ENCODE measurements at regions not wholly inside any gene's neighbourhood (a gene's known extent, or its start where the extent isn't known, plus 50 kb on each side); places are given as distances from the start of the nearest gene placed in this dataset.

DNA sequence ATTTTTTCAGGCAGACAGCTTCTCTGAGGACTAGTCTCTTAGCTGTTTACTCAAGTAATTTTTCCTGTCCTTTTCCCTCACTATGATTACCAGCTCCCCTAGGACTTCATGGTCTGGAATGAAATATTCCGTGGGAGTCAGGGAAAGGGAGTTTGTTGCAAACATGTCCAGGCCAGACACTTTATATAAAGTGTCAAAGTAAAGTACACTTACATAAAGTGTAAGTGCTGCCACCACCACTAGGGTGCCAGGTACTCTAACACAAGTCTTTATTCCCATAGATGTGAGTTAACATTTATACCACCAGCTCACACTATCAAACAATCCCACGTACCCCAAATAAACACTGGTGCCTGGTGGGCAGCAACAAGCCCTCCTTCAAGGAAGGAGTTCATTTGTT lies 179.8 kb downstream of the SNRPN start:
- TF ChIP-seq SUZ12 (IDR thresholded peaks at IDR 0.05) = no peak
- TF ChIP-seq LEF1 (IDR thresholded peaks at IDR 0.05; ENCODE audit: borderline replicate concordance) = no peak
- no peak for TF ChIP-seq BHLHE40 (IDR thresholded peaks at IDR 0.05; ENCODE audit: borderline replicate concordance)
- TF ChIP-seq FOXM1 (IDR thresholded peaks at IDR 0.05; ENCODE audit: borderline replicate concordance) = no peak
- TF ChIP-seq CTBP1 (IDR thresholded peaks at IDR 0.05; ENCODE audit: borderline replicate concordance) = no peak
- TF ChIP-seq TARDBP (IDR thresholded peaks at IDR 0.05) = no peak
- no peak for TF ChIP-seq SP1 (IDR thresholded peaks at IDR 0.05)
- TF ChIP-seq NFRKB (IDR thresholded peaks at IDR 0.05) = no peak
- TF ChIP-seq FOXK2 (IDR thresholded peaks at IDR 0.05) = no peak
- TF ChIP-seq HDGF (IDR thresholded peaks at IDR 0.05; ENCODE audit: borderline replicate concordance) = no peak
- no peak for TF ChIP-seq PKNOX1 (IDR thresholded peaks at IDR 0.05)

DNA sequence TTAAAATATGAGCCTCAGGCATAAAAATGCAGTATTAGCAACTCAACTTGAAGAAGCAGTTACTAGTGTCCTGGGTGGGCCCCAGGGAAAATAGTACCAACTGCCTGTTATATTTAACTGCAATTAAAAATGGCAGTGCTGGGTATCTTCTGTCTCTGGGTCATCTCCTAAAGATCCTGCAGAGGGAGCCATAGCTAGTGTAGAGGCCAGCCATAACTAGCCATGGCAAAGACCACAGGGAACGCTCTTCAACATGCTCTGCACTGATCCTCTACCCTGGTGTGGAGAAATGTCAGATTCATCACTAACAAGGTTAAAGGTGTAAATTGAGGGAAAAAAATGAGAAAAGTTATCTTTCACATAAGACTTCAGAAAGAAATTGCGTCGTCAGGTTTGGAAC lies 181.3 kb downstream of the SNRPN start:
- POLR2A ChIA-PET = no interaction called here
- CTCF ChIA-PET = no interaction called here
- DNase-seq (ENCODE audit: extremely low spot score) = no peak
- no peak for TF ChIP-seq ARNT (IDR thresholded peaks at IDR 0.05)
- TF ChIP-seq LEF1 (IDR thresholded peaks at IDR 0.05; ENCODE audit: borderline replicate concordance) = no peak
- TF ChIP-seq HDGF (IDR thresholded peaks at IDR 0.05; ENCODE audit: borderline replicate concordance) = no peak
- TF ChIP-seq BHLHE40 (IDR thresholded peaks at IDR 0.05; ENCODE audit: borderline replicate concordance) = no peak
- no peak for TF ChIP-seq SUZ12 (IDR thresholded peaks at IDR 0.05)
- TF ChIP-seq NFRKB (IDR thresholded peaks at IDR 0.05) = no peak
- TF ChIP-seq SP1 (IDR thresholded peaks at IDR 0.05) = no peak
- TF ChIP-seq L3MBTL2 (conservative IDR thresholded peaks at IDR 0.05) = no peak
- no peak for TF ChIP-seq FOXM1 (IDR thresholded peaks at IDR 0.05; ENCODE audit: borderline replicate concordance)
- no peak for TF ChIP-seq ELF4 (IDR thresholded peaks at IDR 0.05)
- TF ChIP-seq FOXK2 (IDR thresholded peaks at IDR 0.05) = no peak
- TF ChIP-seq PKNOX1 (IDR thresholded peaks at IDR 0.05) = no peak

More for the DNA sequence above, 179.8 kb downstream of the SNRPN start:
- DNase-seq (ENCODE audit: extremely low spot score) = no peak
- POLR2A ChIA-PET = no interaction called here
- CTCF ChIA-PET = interaction anchor here (0.6 kb wide), 1 partner anchor 1153 kb away, joined by 3 read pairs; no protein-coding TSS in a partner anchor

- POLR2A ChIA-PET = no interaction called here
Measured at GRCh38 chr15:25137013-25137412, 182.2 kb downstream of the SNRPN start.

GRCh38 chr15:25169318-25169717 lies 214.5 kb downstream of the SNRPN start:
- CTCF ChIA-PET = no interaction called here
- POLR2A ChIA-PET = no interaction called here
- TF ChIP-seq CTBP1 (IDR thresholded peaks at IDR 0.05; ENCODE audit: borderline replicate concordance) (no peak), FOXK2 (IDR thresholded peaks at IDR 0.05) (no peak), NFRKB (IDR thresholded peaks at IDR 0.05) (no peak), HDGF (IDR thresholded peaks at IDR 0.05; ENCODE audit: borderline replicate concordance) (no peak), BHLHE40 (IDR thresholded peaks at IDR 0.05; ENCODE audit: borderline replicate concordance) (no peak), LEF1 (IDR thresholded peaks at IDR 0.05; ENCODE audit: borderline replicate concordance) (no peak), TARDBP (IDR thresholded peaks at IDR 0.05) (no peak), L3MBTL2 (conservative IDR thresholded peaks at IDR 0.05) (no peak), SP1 (IDR thresholded peaks at IDR 0.05) (no peak), ELF4 (IDR thresholded peaks at IDR 0.05) (no peak), ARNT (IDR thresholded peaks at IDR 0.05) (no peak), FOXM1 (IDR thresholded peaks at IDR 0.05; ENCODE audit: borderline replicate concordance) (no peak), SUZ12 (IDR thresholded peaks at IDR 0.05) (no peak), FOXA1 (IDR thresholded peaks at IDR 0.05) (no peak), ZNF384 (IDR thresholded peaks at IDR 0.05) (no peak), PKNOX1 (IDR thresholded peaks at IDR 0.05) (no peak)
- no peak for DNase-seq (ENCODE audit: extremely low spot score)

More at GRCh38 chr15:25137013-25137412, 182.2 kb downstream of the SNRPN start:
- TF ChIP-seq CTBP1 (IDR thresholded peaks at IDR 0.05; ENCODE audit: borderline replicate concordance) (no peak), ARNT (IDR thresholded peaks at IDR 0.05) (no peak), TARDBP (IDR thresholded peaks at IDR 0.05) (no peak), FOXM1 (IDR thresholded peaks at IDR 0.05; ENCODE audit: borderline replicate concordance) (no peak), ZNF384 (IDR thresholded peaks at IDR 0.05) (no peak), HDGF (IDR thresholded peaks at IDR 0.05; ENCODE audit: borderline replicate concordance) (no peak), BHLHE40 (IDR thresholded peaks at IDR 0.05; ENCODE audit: borderline replicate concordance) (no peak), LEF1 (IDR thresholded peaks at IDR 0.05; ENCODE audit: borderline replicate concordance) (no peak), FOXK2 (IDR thresholded peaks at IDR 0.05) (no peak)
- DNase-seq (ENCODE audit: extremely low spot score) = no peak
- CTCF ChIA-PET = no interaction called here

DNA sequence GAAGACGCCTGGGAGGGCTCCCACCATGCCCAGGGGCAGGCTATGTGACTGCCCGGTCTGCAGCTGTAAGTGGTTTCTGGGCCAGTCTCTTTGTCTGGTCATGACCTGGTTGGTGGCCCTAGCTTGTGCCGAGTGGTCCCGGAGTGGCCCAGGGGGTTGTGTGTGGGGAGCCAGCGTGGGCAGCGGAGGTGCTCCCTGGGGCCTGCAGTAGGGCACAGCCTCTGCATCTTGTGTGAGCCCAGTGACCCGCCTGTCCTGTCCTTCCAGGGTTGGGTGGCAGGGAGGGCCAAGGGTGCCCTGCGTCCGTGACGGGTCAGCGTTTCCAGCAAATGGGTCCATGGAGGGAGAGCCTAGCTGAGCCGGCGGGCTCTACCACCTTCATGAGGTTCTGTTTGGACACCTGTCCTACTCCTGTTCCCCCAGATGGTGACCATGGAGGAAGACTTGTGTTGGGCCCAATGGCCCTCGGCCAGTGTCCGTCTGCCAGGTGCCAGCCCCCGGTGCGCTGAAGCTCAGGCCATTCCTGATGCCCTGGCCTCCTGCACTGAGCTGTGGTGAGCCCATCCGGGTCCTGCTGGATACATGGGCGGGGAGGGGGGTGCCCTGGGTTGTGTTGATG lies 215.4 kb downstream of the SNRPN start:
- TF ChIP-seq HDGF (IDR thresholded peaks at IDR 0.05; ENCODE audit: borderline replicate concordance) = no peak
- no peak for TF ChIP-seq SP1 (IDR thresholded peaks at IDR 0.05)
- TF ChIP-seq CTBP1 (IDR thresholded peaks at IDR 0.05; ENCODE audit: borderline replicate concordance) = no peak
- no peak for TF ChIP-seq FOXK2 (IDR thresholded peaks at IDR 0.05)
- no peak for TF ChIP-seq LEF1 (IDR thresholded peaks at IDR 0.05; ENCODE audit: borderline replicate concordance)
- POLR2A ChIA-PET = no interaction called here
- DNase-seq (ENCODE audit: extremely low spot score) = no peak
- CTCF ChIA-PET = no interaction called here

DNA sequence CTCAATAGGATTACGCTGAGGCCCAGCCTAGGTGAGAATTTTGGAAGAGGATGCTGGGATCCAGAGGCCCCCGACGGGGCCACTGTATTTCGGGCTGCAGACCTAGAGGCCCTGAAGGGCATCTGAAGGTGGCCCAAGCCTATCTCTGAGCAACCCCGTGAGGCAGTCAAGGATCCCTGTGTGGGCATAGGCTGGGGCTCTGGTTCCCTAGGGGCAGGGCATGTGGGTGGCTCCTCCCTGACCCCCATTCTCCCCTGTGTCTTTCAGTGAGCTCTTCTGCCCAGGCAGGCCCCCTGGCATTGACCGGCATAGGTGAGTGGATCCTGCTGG lies 216.0 kb downstream of the SNRPN start:
- TF ChIP-seq CTBP1 (IDR thresholded peaks at IDR 0.05; ENCODE audit: borderline replicate concordance) (no peak), ARNT (IDR thresholded peaks at IDR 0.05) (no peak), FOXK2 (IDR thresholded peaks at IDR 0.05) (no peak), SUZ12 (IDR thresholded peaks at IDR 0.05) (no peak), ZNF384 (IDR thresholded peaks at IDR 0.05) (no peak), L3MBTL2 (conservative IDR thresholded peaks at IDR 0.05) (no peak), BHLHE40 (IDR thresholded peaks at IDR 0.05; ENCODE audit: borderline replicate concordance) (no peak), TARDBP (IDR thresholded peaks at IDR 0.05) (no peak), NFRKB (IDR thresholded peaks at IDR 0.05) (no peak), PKNOX1 (IDR thresholded peaks at IDR 0.05) (no peak), LEF1 (IDR thresholded peaks at IDR 0.05; ENCODE audit: borderline replicate concordance) (no peak), FOXM1 (IDR thresholded peaks at IDR 0.05; ENCODE audit: borderline replicate concordance) (no peak), HDGF (IDR thresholded peaks at IDR 0.05; ENCODE audit: borderline replicate concordance) (no peak), ELF4 (IDR thresholded peaks at IDR 0.05) (no peak)
- ChIA-PET POLR2A (no interaction called here), CTCF (no interaction called here)
- DNase-seq (ENCODE audit: extremely low spot score) = no peak
